CD4-positive, alpha-beta T cell treated with Interferon alpha-2 for 1 hour (primary cell): ENCODE measurements at regions not wholly inside any gene's neighbourhood (a gene's known extent, or its start where the extent isn't known, plus 50 kb on each side); places are given as distances from the start of the nearest gene placed in this dataset.
A peak's percentile ranks its signal among the peaks of the same experiment; 100 is the strongest.

ENCODE experiments used
- DNase-seq, 2 donors: peaks; one replicate each; pipeline ENCODE4 v3.0.0-alpha.2; 2020 to 2022

DNA sequence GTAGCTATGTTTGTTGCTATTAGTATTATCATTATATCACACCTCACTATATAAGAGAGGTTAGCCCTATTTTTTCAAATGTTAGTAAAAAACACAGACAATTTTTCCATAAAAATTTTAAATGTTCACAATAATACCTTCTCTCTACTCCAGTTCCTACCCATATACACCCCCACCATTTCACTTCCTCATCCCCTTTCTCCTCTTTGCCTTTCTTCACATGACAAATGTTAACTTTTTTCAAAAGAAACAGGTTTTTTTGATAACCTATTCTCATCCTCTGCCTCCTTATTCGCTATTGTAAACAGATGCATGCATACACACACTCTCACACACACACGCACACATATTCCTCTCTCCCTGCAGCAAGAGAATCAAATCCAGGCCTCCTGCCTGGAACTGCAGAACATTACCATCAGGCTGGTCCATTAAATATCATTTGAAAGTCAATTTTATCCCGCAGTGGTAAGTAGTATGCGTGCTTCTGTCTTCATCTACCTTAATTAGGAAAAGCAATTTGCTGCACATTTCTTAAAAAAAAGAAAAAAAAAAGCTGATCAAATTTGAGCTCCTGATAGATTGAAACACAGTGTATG lies 55.5 kb downstream of the MID1IP1 start:
- DNase-seq, result no peak

DNA sequence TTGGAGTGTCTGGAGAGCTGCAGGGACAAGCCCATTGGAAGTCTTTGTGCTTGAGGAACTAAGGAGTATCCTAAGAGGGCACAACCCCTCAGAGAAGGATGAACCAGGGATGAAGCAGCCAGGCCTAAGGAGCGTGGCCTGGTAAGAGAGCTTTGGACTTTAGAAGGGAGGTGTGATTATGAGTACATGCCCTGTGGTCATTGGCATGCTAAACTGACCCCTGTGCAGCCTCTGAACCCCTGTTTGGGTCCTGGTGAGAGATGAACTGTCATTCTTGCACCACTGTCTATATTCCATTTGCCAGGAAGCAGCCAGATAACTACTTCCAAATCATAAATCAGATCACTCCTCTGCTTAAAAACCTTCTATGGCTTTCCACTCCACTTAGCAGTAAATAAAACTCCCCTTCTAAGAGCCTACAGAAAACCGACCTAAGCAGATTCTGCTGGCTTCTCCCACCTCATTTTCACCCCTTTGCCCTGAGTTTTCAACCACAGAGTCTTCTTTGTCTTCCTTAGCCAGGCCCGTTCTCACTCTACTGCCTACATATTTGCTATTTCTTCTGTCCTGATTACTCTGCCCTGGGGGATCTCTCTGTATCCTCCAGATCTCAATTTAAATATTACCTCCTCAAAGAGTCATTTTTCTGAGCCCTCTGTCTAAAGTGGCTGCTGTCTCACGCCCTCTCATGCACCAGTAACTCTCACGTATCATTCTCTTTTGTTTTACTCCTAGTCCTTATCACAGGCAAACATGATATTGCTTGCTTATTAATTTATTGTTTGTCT lies 56.7 kb downstream of the MID1IP1 start:
- no peak for DNase-seq

DNA sequence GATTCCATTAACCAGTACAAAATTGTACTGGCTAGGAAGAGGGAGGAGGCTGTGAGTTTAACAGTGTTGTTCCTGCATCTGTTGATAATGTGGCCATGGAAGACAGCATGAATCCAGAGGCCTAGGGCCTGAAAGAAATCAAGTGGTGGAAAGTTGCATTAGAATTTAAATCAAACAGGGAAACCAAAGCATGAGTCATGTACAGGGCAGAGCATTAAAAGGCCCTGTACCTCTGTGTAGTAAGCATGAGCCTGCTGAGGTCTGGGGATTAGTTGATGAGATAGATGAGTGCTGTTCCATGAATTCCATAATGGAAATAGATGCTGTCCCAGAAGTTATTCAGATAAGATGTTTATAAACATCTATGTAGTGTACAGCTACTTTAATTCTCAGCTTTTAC lies 58.3 kb downstream of the MID1IP1 start:
- no peak for DNase-seq

GRCh38 chrX:38860106-38861013 lies 59.1 kb downstream of the MID1IP1 start:
- no peak for DNase-seq

DNA sequence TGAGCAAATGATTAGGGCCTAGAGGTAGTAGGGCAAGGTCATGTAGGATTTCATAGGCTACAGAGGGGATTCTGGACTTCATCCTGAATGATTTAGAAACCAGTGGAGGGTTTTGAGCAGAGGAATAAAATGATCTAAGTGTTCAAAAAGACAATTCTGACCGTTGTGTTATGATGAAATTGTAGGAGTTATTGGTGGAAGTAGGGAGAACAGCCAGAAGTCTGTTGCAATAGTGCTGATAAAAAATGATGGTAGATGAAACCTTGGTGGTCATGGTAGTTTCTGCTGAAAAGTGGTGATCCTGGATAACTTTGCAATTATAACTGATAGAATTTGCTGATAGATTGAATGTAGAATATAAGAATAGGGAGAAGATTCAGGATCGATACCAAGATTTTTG lies 60.2 kb downstream of the MID1IP1 start:
- DNase-seq, result no peak

GRCh38 chrX:38862100-38862499 lies 60.8 kb downstream of the MID1IP1 start:
- no peak for DNase-seq

DNA sequence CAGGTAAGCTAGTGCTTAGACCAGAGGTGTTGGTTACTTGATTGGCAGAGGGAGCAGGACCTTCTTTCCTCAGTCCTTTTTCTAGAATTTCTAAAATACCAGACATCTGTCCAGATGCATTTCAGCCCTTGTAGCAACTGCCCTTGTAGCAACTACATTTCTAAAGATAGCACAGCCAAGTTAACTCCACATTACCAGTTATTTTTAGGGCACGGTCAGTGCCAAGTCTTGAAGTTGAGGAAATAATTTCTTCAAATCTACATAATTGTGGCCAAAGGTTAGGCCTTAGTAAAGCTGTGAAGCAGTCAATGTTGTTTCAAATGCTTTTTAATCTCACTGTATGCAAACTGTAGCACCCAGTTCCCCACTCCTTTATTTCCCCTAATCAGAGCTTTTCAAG lies 62.9 kb downstream of the MID1IP1 start:
- no peak for DNase-seq

DNA sequence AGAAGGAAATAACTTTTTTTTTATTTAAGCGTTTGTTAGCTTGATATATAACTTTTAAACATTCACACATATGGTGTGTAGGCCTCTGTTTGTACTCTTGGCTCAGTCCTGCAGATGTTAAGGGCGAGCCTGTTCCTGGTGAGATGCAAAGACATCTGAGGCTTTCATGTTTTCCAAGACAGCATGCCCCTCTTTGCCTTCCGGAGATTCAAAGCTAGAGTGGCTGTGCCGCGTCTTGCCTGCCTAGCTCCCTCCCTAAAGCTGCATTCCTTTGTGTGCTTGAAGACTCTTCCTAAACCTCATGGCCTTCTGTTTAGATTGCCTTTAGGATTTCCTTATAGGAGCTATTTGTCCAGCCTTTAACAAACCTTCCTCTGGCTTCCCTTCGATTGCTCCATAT lies 67.1 kb downstream of the MID1IP1 start:
- no peak for DNase-seq

DNA sequence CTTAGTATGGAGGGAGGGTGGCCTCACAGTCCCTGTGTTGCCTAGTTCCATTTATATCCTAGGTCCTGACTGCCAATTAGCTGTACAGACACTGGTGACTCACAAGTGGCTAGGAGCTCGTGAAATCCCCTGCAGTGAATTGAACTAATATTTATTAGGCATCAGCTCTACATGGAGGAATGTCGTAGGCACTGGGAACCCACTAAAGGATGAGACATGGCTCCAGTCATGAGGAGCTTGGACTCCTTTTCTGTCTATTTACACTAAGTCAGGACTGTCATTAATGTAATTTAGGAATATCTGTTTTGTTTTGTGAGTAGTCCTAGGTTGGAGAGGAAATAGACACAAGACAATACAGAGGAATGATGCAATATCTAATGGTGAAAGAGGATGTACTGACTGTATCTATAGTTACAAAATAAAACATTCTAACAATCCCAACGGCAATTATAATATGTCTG lies 67.7 kb downstream of the MID1IP1 start:
- DNase-seq, result peak in 1 of 2 donors; percentile 17

DNA sequence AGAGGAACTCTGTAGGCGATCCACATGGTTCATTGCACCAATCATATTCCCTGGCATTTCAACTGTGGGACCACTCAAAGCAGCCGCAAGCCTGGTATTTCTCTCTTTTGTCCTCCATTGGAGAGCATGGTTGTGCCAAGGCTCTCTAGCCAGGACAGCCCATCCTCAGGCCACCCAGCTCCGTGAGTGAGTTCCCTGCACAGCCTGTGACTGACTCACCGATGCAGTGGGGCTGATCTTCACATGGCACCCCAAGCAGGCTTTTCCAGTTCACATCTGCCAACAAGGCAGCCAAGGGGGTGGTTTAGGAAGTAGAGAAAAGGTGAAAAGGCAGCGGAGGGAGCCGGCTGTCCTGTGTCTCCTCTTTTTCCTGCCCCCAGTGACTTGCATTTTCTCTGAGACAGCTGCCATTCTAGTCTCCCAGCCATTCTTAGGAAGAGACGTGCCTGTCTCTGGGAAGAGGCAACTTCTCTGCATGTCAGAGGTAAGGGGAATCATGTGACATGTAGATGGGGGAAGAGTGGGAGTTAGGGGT lies 69.2 kb downstream of the MID1IP1 start:
- DNase-seq, result no peak

DNA sequence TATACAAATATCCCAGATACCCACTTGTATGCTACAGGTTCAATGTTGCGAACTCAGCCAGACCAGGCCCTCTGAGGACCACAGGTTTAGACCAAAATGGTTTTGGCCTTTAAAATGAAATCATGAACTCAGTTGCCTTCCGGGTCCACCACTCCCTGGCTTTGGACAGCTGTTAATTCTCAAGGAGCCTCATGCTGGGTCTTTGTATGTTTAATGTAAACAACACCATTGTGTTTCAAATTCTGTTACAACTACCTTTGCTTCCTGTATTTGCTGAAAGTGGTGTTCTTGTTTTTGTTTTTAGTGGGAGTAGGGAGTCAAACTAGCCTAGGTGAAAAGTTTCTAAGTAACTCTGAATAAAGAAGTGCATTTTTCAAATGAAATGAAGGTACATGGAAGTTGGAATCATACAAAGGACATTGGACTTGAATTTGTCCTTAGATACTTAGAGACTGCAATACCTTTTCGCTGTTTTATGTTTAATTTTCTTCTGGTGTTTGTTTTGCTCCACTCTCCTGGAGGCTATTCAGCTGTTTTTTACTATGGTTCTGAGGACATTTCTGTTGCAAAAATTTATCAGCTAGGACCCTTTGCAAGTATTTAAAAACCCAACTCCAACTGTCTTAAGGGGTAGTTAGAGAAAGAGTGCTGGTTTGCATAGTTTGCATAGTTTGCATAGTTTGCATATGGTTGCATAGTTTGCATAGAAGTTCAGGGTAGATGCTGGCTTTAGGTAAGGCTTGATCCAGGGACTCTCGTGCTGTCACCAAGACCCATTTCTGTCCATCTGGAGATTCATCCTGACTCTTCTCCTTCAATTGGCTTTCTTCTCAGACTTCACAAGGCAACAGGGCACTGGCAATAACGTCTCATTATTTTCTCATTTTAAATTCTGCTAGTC lies 70.1 kb downstream of the MID1IP1 start:
- no peak for DNase-seq

DNA sequence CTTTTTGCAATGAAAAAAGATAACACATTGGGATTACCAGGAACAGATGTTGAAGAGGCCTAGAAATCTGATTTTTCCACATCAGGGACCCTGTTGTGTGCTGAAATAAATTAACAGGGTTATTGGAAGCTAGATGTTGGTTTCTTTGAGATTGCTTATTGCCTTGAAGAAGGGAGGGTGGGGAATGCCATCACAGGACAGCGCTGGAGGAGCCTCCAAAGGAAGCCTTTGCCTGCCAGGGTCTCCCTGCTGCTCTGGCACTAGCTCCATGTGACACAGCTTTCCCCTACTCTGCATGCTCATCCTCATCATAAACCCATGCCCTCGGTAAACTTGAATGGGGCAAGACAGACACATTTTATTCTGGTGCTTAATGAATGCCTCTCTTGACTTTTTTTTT lies 76.1 kb downstream of the MID1IP1 start:
- no peak for DNase-seq

DNA sequence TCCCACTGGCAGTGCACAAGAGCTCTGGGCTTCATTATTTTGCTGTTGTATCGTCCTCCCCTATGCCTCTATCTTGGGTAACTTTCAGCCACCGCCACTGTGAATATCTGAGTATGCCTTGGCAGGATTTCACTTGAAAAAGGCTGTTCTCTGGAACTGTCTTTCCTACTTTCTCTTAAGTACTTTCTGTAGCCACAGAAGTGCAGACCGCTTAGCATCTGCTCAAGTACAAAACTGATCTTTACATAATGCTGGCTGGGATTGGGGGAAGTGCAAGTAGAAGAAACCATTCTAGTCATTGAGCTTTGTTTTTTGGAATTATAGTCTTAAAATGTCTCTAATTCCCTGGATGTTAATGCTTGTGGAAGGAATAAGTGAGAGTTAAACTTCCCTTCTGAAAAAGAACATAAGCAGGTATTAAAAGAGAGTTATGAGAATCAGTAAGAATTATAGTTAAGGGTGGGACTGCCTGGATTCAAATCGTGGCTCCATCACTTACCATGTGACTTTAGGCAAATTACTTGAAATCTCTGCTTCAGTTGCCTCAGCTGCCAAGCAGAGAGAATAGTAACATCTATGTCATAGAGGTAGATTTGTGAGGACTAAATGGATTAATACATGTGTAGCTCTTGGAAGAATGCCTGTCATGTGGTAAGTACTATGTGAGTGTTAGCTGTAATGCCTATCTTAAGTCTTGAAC lies 77.5 kb downstream of the MID1IP1 start:
- DNase-seq, result no peak

DNA sequence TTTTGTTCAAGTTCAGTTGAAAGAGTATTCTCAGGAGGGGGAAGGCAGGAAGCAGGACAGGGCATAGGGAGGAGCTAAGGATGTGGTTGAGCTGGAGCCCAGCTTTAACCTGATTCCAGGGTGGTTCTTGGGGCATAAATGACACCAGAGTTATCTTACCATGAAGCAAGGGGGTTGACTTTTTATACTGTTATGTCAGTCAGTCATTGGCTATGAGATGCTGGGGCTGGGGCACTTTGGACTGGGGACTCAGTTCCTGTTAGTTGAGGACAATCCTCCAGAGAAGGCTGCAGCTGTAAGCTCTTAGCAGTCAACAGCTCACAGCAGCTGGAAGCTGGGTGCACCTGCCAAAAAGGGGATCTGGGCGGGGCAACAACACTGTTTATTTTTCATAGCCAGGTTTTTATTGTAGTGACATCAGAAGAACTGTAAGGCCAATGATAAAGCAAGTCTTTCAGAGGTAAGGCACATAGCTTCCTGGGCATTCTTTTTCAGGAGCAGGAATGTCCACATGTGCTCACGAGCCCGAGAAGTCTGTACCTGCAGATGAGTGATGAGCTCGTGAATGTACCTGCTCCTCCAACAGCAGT lies 78.5 kb downstream of the MID1IP1 start:
- peak; percentile 1 to 58 for DNase-seq

GRCh38 chrX:38880296-38880854 lies 79.1 kb downstream of the MID1IP1 start:
- DNase-seq, result no peak

GRCh38 chrX:38881066-38881465 lies 79.8 kb downstream of the MID1IP1 start:
- DNase-seq, result no peak

GRCh38 chrX:38881727-38882126 lies 80.5 kb downstream of the MID1IP1 start:
- DNase-seq, result no peak

- no peak for DNase-seq
Measured at GRCh38 chrX:38882894-38883626, 81.8 kb downstream of the MID1IP1 start.

DNA sequence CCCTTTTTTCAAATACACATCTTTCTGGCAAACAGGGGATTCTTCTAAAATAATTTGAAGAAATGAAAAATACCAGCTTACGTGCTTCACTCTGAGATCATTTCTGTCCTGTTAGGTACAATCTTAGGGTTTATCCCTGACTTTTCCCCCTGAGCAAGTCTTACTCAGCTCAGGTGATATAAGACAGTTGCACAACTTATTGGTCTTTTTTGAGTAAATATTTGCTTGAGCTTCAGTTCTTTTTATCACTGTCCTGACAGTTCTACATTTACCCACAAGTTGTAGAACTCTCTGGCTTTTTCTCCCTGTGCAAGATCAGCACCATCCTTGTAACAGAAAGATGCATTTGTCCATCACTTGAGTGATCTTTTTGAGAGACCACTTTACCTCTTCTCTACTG lies 84.9 kb downstream of the MID1IP1 start:
- DNase-seq, result no peak

GRCh38 chrX:38887222-38887621 lies 86.0 kb downstream of the MID1IP1 start:
- DNase-seq, result no peak
